Inflammatory macrophage treated with lipopolysaccharide for 4 hours (primary cell): ENCODE measurements at regions not wholly inside any gene's neighbourhood (a gene's known extent, or its start where the extent isn't known, plus 50 kb on each side); places are given as distances from the start of the nearest gene placed in this dataset.

Source experiments
- DNase-seq: peaks from one replicate; pipeline ENCODE4 v3.0.0-alpha.2; 2020

GRCh38 chr4:1472911-1473518 lies 66.8 kb upstream of the NKX1-1 start:
- no peak for DNase-seq

DNA sequence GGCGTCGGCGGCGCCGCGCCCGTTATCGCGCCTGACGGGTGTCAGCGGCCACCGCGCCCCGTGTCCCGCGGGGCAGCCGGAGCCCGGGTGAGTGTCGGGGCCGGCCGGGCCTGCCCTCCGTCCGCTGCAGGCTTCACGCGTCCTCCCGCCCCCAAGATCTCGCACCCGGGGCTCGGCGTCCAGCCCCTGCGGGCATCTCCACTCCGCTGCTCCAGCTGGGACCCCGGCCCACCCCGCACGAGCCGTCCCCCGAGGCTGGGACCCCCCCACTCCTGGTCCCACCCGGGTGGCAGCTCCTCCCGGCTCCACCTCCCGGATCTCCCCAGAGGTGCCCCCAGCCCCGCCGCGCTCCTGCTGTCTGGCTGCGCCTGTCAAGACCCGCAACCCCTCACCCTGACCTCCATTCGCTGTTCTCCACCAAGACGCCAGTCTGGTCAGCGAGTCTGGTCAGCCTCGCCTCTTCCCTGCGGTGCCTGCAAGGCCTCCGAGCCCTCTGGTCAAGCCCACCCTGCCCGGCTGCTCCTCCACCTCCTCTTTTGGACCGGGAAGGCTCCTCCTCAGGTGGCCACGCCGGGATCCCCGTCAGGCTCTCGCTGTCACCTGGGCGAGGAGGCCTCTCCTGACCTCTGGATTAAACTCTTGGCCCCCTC lies 66.0 kb upstream of the NKX1-1 start:
- no peak for DNase-seq

DNA sequence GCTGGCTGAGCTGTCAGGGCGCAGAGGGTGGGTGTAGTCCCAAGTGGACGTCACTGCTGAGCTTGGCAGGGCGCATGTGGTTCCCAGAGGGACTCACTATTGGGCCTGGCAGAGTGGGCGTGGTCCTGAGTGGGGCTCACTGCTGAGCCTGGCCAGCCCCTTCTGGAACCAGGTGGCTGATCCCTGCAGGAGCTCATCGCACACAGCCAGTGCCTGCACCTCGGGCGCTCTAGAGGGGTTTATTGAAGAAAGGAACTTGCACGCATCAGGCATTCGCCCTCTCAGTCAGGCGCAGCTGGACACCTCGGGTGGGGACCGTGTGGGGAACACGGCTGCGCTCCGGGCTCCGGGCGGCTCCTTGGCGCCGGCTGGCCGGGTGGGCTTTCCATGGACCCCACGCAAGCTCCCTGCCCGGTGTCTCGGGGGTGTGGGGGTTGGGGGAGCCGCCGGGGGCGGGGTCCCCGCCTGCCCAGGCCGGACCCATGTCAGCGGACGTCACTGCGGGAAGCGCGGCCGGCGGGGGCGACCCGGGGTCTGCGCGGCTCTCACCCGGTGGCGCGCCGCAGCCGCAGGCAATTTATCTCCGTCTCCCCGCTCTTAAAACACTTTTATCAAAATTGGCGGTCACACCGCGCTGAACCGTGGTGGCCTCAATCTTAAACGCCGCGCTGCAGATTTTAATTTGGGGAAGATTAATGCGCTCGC lies 65.4 kb upstream of the NKX1-1 start:
- no peak for DNase-seq

DNA sequence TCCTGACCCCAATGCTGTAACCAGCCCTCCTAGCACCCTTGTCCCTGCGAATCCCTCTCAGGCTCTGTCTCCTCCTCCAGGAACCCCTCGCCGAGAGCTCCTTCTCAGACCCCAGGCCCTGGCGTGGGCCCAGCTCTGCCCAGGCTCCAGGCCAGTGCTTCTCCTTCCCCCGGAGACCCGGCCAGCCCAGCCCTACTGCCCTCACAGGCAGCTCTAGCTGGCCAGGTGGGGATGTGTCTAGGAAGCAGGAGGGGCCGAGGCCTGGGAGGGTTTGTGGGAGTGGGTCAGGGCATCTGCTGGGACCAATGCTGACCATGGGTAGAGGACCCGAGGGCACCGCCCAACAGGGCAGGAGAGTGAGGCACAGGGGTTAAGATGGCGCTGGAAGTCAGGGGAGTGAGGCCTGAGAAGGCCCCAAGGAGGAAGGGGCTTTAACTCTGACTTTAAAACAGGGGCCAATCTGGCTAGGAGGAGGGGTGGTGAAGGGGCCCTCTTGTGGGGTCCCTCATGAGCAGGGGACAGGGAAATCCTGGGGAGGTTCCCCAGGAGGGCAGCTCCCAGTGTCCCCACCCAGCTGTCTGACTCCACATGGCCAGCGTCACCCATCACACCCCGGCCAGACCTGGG lies 64.7 kb upstream of the NKX1-1 start:
- no peak for DNase-seq

- no peak for DNase-seq
Measured at GRCh38 chr4:1470393-1470670, 64.1 kb upstream of the NKX1-1 start.

- no peak for DNase-seq
Measured at GRCh38 chr4:1469607-1470392, 63.6 kb upstream of the NKX1-1 start.

- DNase-seq, result no peak
Measured at GRCh38 chr4:1469043-1469442, 62.8 kb upstream of the NKX1-1 start.

- no peak for DNase-seq
Measured at GRCh38 chr4:1467581-1468458, 61.6 kb upstream of the NKX1-1 start.

- DNase-seq, result no peak
Measured at GRCh38 chr4:1466863-1467165, 60.6 kb upstream of the NKX1-1 start.

DNA sequence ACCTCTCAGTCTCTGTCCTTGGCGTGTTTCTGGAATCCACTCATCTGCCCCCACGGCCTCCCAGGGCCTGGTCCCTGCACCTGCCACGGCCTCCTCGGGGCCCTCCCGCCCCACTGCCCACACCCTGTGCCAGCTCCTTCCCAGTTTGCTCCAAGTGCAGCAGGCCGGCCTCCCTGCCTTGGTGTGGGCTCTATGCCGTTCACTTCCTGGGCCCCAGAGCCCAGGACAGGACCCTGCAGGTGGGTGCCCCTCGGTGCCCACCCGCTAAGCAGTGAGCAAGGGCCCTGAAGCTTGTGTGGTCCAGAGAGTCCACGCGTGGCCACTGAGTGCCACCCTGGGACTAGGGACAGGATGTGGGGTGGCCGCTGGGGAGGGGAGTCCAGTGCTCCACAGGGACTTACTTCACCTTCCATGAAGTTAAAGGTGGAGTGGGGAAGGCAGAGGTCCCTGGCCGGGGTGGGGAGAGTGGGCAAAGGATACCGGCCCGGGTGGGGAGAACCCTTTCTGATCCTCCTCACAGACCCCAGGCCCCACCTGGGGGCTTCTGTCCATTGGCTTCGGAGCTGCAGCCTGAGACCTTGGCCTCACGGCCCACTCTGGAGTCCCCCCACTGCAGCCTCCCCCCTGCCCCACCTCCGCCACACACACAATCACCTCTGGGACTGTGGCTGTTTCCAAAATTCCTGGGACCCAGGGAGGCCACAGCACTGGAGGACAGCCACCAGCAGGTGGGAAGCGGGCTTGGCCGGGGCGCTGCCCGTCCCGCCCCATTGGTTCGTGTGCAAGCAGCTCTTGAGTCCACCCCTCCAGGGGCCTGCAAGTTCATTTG lies 60.0 kb upstream of the NKX1-1 start:
- no peak for DNase-seq

- DNase-seq, result no peak
Measured at GRCh38 chr4:1465173-1466033, 59.2 kb upstream of the NKX1-1 start.

DNA sequence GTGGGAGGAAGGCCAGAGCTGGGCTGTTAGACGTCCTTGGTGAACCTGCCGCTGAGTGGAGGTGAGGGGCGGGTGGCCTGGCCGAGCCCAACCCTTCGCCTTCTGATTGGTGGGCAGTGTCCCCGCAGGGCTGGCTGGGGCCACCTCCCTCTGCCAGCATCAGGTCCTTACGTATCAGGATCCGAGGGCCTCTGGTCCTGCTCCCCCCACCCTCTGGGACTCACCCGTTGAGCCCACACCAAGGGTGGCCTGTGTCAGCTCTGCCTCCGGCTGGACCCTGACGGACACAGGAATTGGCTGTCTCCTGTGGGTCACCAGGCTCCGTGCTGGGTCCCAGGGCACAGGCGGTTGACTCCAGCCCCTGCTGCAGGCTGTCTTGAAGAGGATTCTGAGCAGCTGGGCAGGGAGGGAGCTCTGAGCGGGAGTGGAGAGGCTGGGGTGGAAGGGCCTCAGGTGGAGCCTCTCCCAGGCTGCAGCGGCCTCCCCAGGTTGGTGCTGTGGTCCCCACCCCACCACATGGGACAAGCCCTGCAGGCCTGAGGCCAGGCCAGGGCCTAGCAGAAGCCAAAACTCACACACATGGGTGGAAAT lies 58.4 kb upstream of the NKX1-1 start:
- DNase-seq, result no peak

DNA sequence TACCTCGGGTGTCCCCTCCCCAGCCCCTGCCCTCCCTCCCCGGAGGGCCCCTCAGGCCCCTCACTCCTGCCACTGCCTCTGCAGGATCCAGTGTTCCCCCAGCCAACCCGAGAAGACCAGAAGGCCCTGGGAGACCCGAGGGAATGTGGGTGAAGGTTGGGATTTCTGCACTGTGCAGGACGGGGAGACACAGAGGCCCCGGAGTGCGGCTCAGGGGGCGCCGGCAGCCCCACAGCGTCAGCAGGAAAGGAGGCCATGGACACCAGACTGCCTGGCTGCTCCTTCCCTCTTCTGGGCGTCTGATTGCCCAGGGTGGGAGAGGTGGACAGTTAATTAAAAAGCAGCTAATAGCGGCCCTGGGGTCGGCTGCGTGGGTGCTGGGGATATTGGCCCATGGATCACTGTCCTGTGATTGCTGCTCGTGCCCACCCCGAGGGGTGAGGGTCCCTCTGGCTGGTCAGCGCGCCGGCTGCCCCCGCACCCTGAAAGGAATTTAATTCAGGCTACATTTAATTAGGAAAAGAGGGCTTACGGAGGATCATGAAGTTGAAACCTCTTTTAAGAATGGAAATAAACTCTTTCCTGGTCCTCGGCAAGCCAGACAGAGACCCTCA lies 57.8 kb upstream of the NKX1-1 start:
- DNase-seq, result no peak

GRCh38 chr4:1463088-1463926 lies 57.1 kb upstream of the NKX1-1 start:
- no peak for DNase-seq

- no peak for DNase-seq
Measured at GRCh38 chr4:1462768-1463075, 56.5 kb upstream of the NKX1-1 start.

DNA sequence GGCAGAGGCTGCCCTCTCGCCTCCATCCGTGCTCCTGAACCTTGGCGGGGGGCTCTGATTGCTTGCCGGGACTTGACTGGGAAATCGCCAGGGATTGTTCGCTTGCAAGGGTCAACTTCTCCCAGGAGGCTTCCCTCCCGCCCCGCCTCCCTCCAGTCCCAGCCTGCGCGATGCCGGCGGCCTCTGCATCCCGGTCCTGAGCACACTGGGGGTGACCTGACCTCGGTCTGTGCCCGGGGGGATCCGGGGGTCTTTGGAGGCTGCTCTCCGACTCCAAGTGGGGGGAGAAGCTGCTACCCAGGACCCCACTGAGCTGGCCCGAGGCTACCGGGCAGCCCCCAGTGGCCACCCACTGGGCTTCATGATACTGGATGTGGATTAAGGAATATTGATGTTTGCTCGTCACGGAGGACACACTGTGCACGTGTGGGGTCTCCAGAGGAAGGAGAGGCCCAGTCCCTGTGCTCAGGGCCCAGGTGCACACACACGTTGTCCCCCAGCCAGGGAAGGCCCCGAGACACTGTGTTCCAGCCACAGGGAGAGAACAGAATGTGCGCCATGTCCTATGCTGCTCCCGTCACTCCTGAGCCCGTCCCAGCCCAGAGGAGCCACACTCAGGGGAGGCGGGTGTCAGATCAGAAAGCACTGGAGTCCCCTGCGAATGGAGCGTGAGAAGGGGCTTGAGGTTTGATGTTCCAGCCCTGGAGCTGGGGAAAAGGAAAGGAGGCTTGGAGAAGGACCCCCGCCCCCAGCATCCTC lies 55.9 kb upstream of the NKX1-1 start:
- DNase-seq, result no peak

DNA sequence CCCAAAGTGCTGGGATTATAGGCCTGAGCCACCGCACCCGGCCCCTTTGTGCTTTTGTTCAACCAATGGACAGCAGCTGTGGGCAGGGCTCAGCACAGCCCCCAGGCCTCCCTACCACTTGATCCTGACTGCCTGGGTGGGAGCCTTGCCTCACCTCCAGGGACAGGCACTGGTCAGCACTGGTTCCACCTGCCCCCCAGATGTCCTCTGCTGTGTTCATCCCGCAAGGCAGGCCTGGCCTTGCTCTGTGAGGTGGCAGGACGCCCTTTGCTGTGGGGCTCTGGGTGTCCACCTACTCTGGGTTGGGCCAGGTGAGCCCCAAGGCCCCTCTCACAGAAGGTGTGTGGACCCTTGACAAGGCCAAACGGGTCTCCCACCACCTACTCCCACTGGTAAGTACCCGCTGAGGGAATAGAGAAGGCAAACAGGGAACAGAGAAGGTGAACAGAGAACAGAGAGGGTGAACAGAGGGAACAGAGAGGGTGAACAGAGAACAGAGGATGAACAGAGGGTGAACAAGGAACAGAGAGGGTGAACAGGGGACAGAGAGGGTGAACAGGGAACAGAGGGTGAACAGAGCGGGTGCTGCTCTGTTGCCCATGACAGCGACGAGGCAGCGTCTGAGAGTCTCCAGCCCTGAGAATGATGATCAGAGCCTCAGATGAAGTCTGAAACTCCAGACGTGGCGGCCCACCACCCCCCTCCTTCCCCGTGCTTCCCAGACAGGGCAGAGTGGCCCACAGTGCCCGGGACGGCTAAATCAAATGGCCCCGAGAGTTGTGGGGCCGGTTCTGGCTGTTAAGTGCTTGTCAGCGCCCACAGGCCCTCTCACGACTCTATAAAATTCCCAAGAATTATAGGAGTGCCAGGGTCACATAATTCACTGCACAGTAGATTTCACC lies 55.0 kb upstream of the NKX1-1 start:
- DNase-seq, result no peak
